Lower leg skin (tissue), 4 donors: ENCODE measurements at regions not wholly inside any gene's neighbourhood (a gene's known extent, or its start where the extent isn't known, plus 50 kb on each side); places are given as distances from the start of the nearest gene placed in this dataset.

Source experiments
- DNase-seq, 2 donors: peaks; one replicate each; pipeline ENCODE4 v3.0.0-alpha.2; 2019; ENCODE audit warnings: low spot score in 2 of 2
- H3K4me3 ChIP-seq: fragments of 200-600 bp; sonication (generic); 2 replicates; pipeline ENCODE4 v1.5.1; 2017; ENCODE audit warnings: mild to moderate bottlenecking, low read depth; ENCODE audit not compliant: poor library complexity, severe bottlenecking
- CTCF ChIP-seq, 3 donors: fragments of 450-650 bp; IDR thresholded peaks; one replicate each; pipeline ENCODE4 v1.5.1; 2016; ENCODE audit warnings: antibody characterized with exemption in 3 of 3, mild to moderate bottlenecking in 3 of 3, moderate library complexity in 2 of 3
- POLR2A ChIP-seq, 2 donors: fragments of 450-650 bp; IDR thresholded peaks; one replicate each; pipeline ENCODE4 v1.6.1; 2016 to 2017; ENCODE audit warnings: antibody characterized with exemption in 2 of 2, mild to moderate bottlenecking in 1 of 2, moderate library complexity in 1 of 2
- WGBS, 2 donors: methylation state at CpG; one replicate each; pipeline ENCODE4 v1.1.5; 2018; 5-methylcytosine and 5-hydroxymethylcytosine counted together
- intact Hi-C: fragments of 100-400 bp; cut with DNase I; formaldehyde crosslinking; loops from one replicate; pipeline ENCODE4 v1.15.0; 2023; ENCODE audit warnings: low total_unique reads

- no peak for TF ChIP-seq POLR2A (IDR thresholded peaks at IDR 0.05)
- TF ChIP-seq CTCF (IDR thresholded peaks at IDR 0.05): no peak
- H3K4me3 ChIP-seq: no peak overlapping the region
- intact Hi-C loops: no loop called here
- WGBS, 2 donors: 2 to 53% methylated on average over 1 of the region's 1 CpG
- DNase-seq: peak in 1 of 2 donors; percentile 57
These were observed 168.5 kb downstream of the CDC5L start for GRCh38 chr6:44556046-44556445.

- intact Hi-C loops: no loop called here
- peak in 1 of 2 donors; percentile 58 for DNase-seq
- WGBS, 2 donors: 50 to 52% methylated on average over 7 of the region's 7 CpGs
- TF ChIP-seq POLR2A (IDR thresholded peaks at IDR 0.05): no peak
- no peak for TF ChIP-seq CTCF (IDR thresholded peaks at IDR 0.05)
- no peak overlapping the region for H3K4me3 ChIP-seq
These were observed 170.7 kb downstream of the CDC5L start for GRCh38 chr6:44558024-44558831.

GRCh38 chr6:44558832-44559251 lies 171.3 kb downstream of the CDC5L start:
- DNase-seq: no peak
- 49 to 52% methylated on average over 2 of the region's 2 CpGs for WGBS, 2 donors
- no peak overlapping the region for H3K4me3 ChIP-seq
- intact Hi-C loops: no loop called here
- TF ChIP-seq POLR2A (IDR thresholded peaks at IDR 0.05): no peak

- TF ChIP-seq POLR2A (IDR thresholded peaks at IDR 0.05) (no peak), CTCF (IDR thresholded peaks at IDR 0.05) (no peak)
- intact Hi-C loops: no loop called here
- no peak overlapping the region for H3K4me3 ChIP-seq
- DNase-seq: no peak
- WGBS, 2 donors: 85 to 87% methylated on average over 13 of the region's 13 CpGs
These were observed 172.2 kb downstream of the CDC5L start for GRCh38 chr6:44559486-44560270.

GRCh38 chr6:44560458-44561059 lies 173.1 kb downstream of the CDC5L start:
- no peak overlapping the region for H3K4me3 ChIP-seq
- WGBS, 2 donors: 32 to 52% methylated on average over 12 of the region's 12 CpGs
- no peak for TF ChIP-seq POLR2A (IDR thresholded peaks at IDR 0.05)
- TF ChIP-seq CTCF (IDR thresholded peaks at IDR 0.05): no peak
- DNase-seq: no peak
- intact Hi-C loops: no loop called here

- no peak for DNase-seq
- intact Hi-C loops: no loop called here
- WGBS, 2 donors: 11% methylated on average over 25 of the region's 25 CpGs
- no peak for TF ChIP-seq POLR2A (IDR thresholded peaks at IDR 0.05)
- TF ChIP-seq CTCF (IDR thresholded peaks at IDR 0.05): no peak
- no peak overlapping the region for H3K4me3 ChIP-seq
These were observed 173.6 kb downstream of the CDC5L start for GRCh38 chr6:44561060-44561623.
